SK-N-SH (cell line): ENCODE measurements at regions not wholly inside any gene's neighbourhood (a gene's known extent, or its start where the extent isn't known, plus 50 kb on each side); places are given as distances from the start of the nearest gene placed in this dataset.
"Not testable (repeated sequence)": the region's sequence is repeated elsewhere in the genome, so short reads cannot be mapped to it uniquely, and the experiment has no call there.

Source experiments
- CHD2 ChIP-seq: fragments of 150-350 bp; IDR thresholded peaks from 2 replicates; pipeline ENCODE4 v1.6.1; 2018; ENCODE audit warnings: low read length; ENCODE audit not compliant: partially characterized antibody
- EP300 ChIP-seq, 2 experiments: IDR thresholded peaks; 2 replicates each; pipeline versions ENCODE4 v1.4.0 to v1.6.1; 2012; ENCODE audit warnings: borderline replicate concordance in 1 of 2, low read depth in 1 of 2, low read length in 1 of 2
- GABPA ChIP-seq: IDR thresholded peaks from 2 replicates; pipeline ENCODE4 v1.4.0; 2012; ENCODE audit warnings: low read depth, mild to moderate bottlenecking
- MEF2A ChIP-seq: IDR thresholded peaks from 2 replicates; pipeline ENCODE4 v1.4.0; 2012; ENCODE audit warnings: low read depth, borderline replicate concordance
- POLR2AphosphoS5 ChIP-seq: IDR thresholded peaks from 2 replicates; pipeline ENCODE4 v1.6.1; 2012; ENCODE audit warnings: low read depth, low read length
- RXRA ChIP-seq: IDR thresholded peaks from 2 replicates; pipeline ENCODE4 v1.4.0; 2012; ENCODE audit warnings: low read depth, mild to moderate bottlenecking, borderline replicate concordance
- TF ChIP-seq, protein P1 (sequence below): fragments of 200-600 bp; sonication (generic); IDR thresholded peaks from 2 replicates; pipeline ENCODE4 v1.6.1; 2017; ENCODE audit warnings: antibody characterized with exemption, mild to moderate bottlenecking, moderate library complexity

DNA sequence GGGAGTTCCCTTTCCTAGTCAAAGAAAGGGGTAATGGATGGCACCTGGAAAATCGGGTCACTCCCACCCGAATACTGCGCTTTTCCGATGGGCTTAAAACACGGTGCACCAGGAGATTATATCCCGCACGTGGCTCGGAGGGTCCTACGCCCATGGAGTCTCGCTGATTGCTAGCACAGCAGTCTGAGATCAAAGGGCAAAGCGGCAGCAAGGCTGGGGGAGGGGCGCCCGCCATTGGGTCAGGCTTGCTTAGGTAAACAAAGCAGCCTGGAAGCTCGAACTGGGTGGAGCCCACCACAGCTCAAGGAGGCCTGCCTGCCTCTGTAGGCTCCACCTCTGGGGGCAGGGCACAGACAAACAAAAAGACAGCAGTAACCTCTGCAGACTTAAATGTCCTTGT, 683.3 kb upstream of the MIR17HG start:
- TF ChIP-seq, protein P1, sequence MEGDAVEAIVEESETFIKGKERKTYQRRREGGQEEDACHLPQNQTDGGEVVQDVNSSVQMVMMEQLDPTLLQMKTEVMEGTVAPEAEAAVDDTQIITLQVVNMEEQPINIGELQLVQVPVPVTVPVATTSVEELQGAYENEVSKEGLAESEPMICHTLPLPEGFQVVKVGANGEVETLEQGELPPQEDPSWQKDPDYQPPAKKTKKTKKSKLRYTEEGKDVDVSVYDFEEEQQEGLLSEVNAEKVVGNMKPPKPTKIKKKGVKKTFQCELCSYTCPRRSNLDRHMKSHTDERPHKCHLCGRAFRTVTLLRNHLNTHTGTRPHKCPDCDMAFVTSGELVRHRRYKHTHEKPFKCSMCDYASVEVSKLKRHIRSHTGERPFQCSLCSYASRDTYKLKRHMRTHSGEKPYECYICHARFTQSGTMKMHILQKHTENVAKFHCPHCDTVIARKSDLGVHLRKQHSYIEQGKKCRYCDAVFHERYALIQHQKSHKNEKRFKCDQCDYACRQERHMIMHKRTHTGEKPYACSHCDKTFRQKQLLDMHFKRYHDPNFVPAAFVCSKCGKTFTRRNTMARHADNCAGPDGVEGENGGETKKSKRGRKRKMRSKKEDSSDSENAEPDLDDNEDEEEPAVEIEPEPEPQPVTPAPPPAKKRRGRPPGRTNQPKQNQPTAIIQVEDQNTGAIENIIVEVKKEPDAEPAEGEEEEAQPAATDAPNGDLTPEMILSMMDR: not testable (repeated sequence)
- not testable (repeated sequence) for TF ChIP-seq POLR2AphosphoS5; CHD2; RXRA; MEF2A; EP300 (IDR thresholded peaks at IDR 0.05; ENCODE audit: borderline replicate concordance in 1 of 2, low read depth in 1 of 2, low read length in 1 of 2); GABPA
